Right lung (tissue), 2 donors: ENCODE measurements at regions not wholly inside any gene's neighbourhood (a gene's known extent, or its start where the extent isn't known, plus 50 kb on each side); places are given as distances from the start of the nearest gene placed in this dataset.
A peak's percentile ranks its signal among the peaks of the same experiment; 100 is the strongest.
"Not testable (repeated sequence)": the region's sequence is repeated elsewhere in the genome, so short reads cannot be mapped to it uniquely, and the experiment has no call there.

ENCODE experiments used
- DNase-seq, 2 donors: peaks; one replicate each; pipeline ENCODE4 v3.0.0-alpha.2; 2013

- DNase-seq, result peak; percentile 15 to 19
These were observed 73.7 kb downstream of the GEMIN8 start for GRCh38 chrX:13955975-13956374.

DNA sequence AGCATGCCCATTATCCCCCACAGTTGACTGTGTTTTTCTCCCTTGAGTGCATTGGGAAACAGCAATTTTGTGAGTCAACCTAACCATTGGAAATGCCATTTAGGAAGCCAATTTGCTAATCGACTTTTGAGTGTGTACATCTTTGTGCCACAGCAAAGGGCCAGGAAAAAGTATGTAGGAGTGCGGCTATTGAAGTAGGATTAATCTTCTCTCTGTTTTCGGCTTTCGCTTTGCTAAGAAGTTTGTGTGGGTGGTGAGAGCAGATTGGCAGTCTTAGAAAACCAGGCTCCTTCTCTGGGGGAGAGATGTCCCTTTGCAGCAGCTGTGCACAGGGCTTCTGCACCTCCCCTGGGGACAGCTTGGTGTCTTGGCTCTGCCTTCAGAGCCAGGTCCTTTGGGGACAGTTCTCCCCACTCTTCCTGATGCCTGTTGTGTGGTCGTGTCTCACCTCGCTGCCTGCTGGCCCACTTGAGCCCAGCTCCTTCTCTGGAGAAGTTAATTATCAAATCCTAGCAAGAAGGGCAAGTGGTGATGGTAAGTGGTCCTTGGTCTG is 74.5 kb downstream of the GEMIN8 start:
- no peak for DNase-seq

DNA sequence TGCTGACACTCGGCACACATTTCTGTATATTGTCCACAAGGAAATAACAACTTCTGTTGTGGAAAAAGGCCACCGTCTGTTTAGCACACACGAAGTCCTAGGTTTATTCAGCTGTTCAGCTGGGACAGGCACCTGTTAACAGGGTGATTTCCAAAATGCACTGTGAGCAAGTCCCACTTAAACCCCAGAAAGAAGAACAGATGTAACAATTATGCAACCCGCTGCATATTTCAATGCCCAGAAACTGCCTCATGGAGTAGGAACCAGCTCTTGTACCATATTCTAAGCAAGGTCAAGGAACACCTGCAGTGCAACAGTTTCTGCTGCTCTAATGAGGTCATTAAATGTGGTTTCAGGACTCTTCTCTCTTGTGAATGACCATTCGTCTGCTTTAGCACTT is 77.1 kb downstream of the GEMIN8 start:
- DNase-seq, result no peak

GRCh38 chrX:13946223-13946622 is 83.5 kb downstream of the GEMIN8 start:
- DNase-seq, result not testable (repeated sequence)

DNA sequence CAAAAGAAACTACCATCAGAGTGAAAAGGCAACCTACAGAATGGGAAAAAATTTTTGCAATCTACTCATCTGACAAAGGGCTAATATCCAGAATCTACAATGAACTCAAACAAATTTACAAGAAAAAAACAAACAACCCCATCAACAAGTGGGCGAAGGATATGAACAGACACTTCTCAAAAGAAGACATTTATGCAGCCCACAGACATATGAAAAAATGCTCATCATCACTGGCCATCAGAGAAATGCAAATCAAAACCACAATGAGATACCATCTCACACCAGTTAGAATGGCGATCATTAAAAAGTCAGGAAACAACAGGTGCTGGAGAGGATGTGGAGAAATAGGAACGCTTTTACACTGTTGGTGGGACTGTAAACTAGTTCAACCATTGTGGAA is 83.9 kb downstream of the GEMIN8 start:
- DNase-seq, result not testable (repeated sequence)

- DNase-seq, result no peak
These were observed 89.0 kb downstream of the GEMIN8 start for GRCh38 chrX:13940671-13941070.

GRCh38 chrX:13939741-13940597 is 89.7 kb downstream of the GEMIN8 start:
- DNase-seq, result peak; percentile 13 to 14

DNA sequence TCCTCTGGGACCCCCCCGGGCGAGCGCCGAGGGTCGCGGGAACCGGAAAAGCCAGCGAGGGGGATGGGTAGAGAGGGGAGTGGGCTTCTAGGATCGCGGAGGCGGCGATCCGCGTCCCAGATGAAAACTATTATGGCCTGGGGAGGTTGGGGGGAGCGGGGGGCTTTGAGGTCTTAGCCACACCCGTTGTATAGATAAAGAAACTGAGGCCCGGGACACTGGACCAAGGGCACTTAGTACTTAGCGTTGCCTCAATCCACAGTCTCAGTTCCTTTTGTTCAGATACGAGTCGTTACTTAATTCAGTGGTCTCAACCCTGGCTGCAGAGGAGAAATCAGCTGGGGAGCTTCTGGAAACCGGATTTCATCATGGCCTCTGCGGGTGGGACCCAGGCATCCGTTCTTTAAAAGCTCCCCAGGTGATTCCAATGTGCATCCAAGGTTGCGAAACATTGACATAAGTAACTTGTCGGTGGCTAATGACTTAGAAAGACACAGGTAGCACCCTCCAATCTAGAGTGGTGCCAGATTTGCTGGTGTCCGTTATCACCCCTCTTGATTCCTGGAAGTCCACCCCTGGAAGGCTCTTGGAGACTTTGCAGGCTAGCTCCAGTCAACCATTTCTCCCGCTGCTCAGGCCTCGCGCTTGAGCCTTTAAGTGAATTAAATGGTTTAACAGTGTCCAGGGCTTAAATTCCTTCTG is 90.7 kb downstream of the GEMIN8 start:
- DNase-seq, result peak; percentile 10 to 13

DNA sequence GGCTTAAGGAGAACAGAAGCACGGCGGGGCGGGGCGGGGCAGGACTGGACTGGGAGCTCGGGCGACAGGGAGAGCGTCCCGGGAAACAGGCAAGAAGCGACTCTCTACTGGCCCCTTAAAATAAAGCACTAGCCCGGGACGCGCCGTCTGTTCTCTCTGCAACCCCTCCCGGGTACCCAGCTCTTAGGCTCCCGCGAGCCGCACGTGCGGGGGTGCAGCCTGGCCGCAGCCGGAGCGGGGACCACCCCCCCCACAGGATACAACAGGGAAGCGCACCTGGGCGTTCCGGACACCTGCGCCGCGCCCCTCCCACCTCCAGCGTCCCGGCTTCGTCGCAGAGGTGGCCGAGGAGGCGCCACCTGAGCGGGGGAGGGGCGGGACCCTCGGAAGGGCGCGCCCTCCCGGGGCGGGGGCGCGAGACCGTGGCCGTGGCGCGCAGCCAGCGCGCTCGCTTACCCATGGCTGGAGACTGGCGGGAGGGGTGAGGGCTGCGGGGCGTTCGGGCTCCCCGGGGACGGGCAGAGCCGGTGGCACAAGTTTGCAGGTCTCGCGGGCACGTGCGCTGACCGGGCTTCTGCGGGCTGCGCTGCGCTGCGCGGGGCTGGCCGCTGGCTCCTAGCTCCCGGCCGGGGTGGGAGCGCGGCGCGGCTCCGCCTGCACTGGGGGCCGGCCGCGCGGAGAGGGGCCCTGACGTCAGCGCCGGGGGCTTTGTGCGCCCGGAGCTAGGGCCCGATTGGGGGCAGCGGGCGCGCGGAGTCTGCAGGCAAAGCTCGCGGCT is 91.5 kb downstream of the GEMIN8 start:
- DNase-seq, result peak; percentile 38 to 40

DNA sequence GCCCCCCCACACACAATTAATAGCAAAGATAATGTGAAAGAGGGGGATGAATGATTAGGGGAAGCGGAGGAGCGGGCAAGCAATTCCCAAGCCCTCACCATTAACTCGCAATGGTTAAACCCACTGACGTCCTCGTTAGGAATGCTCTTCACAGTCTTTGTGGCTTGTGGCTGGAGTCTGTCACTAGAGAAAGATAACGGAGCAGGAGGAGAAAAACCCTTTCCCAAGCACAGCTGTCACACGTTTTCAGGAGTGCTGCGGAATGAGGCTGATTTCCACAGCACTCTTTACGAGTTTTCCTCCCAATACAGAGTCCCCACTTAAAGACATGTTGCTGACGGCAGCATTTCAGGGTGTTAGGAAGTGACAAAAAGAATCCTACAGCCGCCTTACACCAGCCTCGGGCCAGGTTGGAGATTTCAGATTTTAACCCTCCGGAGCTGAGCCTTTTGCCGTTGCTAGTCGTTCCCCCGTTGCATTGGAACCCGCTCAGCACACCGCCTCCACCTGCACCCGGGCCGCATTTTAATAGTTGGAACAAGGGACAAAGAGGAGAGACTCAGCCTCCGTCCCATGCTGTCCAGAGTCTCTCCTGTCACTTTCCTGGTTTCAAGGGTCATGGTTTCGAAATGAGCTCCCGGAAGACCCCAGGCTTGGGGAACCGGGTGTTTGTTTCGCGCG is 92.2 kb downstream of the GEMIN8 start:
- DNase-seq, result peak; percentile 18 to 20

DNA sequence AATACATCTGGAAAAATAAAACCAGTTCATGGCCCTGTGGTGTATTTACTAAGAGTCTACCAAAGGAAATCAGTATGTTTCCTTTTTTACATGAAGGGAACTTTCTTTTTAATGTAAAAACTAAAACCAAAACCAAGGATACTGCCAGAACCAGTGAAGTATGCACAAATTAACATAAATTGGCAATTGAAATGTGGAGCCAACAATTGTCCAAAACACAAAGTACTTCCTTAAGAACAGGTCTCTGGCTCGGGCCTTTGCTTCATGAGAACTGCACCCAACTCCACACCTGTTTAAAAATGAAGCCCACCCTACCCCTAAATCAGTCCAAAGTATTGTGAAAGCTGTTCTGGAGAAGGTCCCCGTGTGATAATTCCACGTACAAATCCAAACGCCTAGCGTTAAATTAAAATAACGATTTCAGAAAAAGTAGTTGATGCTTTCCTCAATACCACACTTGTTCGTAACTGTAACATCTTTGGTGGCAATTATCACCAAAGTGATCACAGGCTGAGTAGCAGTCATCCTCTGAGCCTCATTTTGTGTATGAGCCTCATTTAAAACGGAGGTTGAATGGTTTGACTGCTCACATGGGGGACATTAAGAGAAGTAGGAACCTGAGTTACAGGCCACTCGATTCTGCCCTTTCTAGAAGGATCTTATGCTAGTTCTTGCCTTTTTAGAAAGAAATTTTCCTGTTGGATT is 93.0 kb downstream of the GEMIN8 start:
- no peak for DNase-seq

- no peak for DNase-seq
These were observed 95.0 kb downstream of the GEMIN8 start for GRCh38 chrX:13934731-13935130.

GRCh38 chrX:13933851-13934250 is 95.8 kb downstream of the GEMIN8 start:
- no peak for DNase-seq

GRCh38 chrX:13933352-13933751 is 96.3 kb downstream of the GEMIN8 start:
- DNase-seq, result no peak

DNA sequence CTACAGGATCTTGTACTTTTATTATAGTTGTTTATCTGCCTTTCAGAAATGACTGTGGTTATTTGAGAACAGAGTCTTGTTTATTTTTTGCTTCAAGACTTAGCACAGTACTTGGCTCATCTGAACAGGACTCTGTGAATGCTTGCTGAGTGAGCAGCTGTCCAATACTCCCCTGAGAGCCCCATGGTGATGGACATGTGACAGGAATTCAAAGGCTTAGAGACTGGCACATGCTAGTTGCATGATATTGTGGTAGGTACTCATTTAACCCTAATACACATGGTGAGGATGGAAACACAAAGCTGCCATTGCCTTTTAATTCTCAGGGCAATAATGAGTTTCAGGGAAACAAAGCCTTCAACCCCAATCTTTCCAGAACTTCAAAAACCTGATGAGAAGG is 97.3 kb downstream of the GEMIN8 start:
- no peak for DNase-seq

DNA sequence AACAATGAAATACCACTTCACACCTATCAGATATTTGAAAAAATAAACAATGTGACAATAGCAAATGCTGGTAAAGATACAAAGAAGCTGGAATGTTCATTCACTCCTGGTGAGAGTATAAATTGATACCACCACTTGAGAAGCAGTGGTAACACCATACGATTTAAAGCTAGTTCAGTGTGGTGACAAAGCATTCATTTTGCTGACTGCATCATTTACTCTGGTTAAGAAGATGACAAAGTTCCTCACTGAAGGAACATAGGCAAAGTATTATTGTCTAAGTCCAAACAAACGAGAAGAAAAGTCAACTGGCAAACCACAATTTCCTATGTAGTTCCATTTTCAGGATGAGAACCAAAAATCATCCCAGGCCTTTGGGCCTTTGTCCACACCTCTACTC is 102.5 kb downstream of the GEMIN8 start:
- DNase-seq, result no peak

DNA sequence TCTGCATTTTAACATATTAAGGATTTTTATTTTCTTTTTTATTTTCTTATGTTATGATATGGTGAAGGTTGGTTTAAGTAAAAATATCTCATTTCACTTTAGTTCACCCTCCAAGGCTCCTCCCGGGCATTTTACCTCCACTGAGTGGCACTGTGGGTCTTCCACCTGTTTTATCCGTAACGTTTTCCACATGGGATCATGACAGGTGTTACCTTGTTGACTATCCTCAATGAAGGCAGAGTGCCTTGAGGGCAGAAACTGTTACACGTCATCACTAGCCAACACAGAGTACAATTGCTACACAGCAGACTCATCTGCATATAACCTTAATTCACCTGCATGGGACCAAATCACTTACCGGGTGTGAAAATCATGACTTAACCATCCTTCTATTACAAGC is 105.8 kb downstream of the GEMIN8 start:
- DNase-seq, result no peak

- DNase-seq, result no peak
These were observed 106.4 kb upstream of the GPM6B start for GRCh38 chrX:13923289-13923688.

GRCh38 chrX:13917507-13917906 is 100.6 kb upstream of the GPM6B start:
- DNase-seq, result no peak

DNA sequence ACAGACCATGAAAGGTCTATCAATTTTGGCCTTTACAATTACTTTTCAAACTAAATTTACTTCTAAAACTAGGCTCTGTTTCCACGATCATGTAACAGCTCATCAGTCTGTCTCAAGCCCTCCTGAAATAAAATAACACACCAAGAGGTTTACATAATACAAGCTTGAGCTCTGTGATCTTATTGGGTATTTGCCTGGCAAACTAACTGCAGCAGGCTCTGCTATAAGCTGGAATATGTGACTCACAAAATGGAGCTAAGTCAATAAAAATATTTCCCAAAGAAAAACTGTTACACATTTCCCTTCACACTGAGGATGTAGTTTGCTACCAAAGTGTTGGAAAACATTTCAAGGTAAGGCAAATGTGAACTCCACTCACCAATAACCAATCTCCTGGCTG is 94.7 kb upstream of the GPM6B start:
- DNase-seq, result no peak

DNA sequence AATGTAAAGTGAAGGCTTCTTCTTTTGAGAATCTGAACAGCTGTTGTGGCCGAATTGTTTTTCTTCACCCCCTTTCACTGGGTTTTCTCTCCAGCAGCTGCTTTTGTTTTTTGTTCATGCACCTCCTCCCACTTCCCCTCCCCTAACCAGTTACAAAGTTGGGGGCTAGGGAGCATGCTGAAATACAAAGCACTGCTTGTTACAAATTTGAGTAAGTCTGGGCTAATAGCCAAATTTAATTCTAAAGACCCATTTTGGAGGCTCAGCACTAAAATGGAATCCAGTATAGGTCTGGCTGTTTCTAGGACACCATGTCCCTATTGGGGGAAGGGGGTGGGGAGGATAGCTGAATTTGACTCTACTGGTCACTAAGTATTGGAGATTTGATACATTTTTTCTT is 89.2 kb upstream of the GPM6B start:
- DNase-seq, result no peak
